ENCODE measurements at regions not wholly inside any gene's neighbourhood (a gene's known extent, or its start where the extent isn't known, plus 50 kb on each side); places are given as distances from the start of the nearest gene placed in this dataset.

DNA sequence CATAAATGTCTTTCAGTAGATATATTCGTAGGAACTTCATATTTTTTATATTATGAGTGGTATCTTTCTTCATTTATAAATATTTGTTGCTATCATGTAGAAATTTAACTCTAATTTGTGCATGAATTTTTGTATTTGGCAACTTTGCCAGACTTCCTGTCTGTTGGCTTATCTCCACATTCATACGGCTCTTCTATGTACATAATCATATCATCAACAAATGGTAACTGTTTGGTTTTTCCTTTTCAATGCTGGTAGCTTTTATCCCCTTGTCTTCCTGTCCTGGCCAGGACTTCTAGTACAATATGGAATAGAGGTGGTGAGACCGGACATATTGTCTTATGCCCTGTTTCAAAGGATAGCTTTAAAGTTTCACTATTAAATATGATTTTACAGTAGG is 132.3 kb upstream of the COL5A1 start:
- Histone ChIP-seq H3K27me3 (no peaks in the 10 kb centered on the region), H3K9me3 (ENCODE audit: low read depth) (no peaks in the 10 kb centered on the region), H3K79me2 (ENCODE audit: low read depth) (no peaks in the 10 kb centered on the region), H3K4me2 (no peak overlapping the region), H3K36me3 (no peaks in the 10 kb centered on the region), H3K4me3 (no peak overlapping the region), H3F3A (ENCODE audit: low read depth) (no peaks in the 10 kb centered on the region), H3K9ac (no peak overlapping the region), H4K20me1 (ENCODE audit: low read depth) (no peaks in the 10 kb centered on the region), H3K27ac (no peak overlapping the region), H3K4me1 (no peaks in the 10 kb centered on the region), H2AFZ (replicated peaks) (no peak overlapping the region)
- H3K27me3 Mint-ChIP-seq (ENCODE audit: insufficient read depth, low read depth), result no peaks in the 10 kb centered on the region
- no peak for DNase-seq (ENCODE audit: low spot score)
- no peak overlapping the region for H3K4me3 Mint-ChIP-seq
- H3K9me3 Mint-ChIP-seq, result peaks cover 6% of the 10 kb centered on the region
- H3K27ac Mint-ChIP-seq, result no peak overlapping the region
- H3K36me3 Mint-ChIP-seq, result no peaks in the 10 kb centered on the region
- TF ChIP-seq, protein P1, sequence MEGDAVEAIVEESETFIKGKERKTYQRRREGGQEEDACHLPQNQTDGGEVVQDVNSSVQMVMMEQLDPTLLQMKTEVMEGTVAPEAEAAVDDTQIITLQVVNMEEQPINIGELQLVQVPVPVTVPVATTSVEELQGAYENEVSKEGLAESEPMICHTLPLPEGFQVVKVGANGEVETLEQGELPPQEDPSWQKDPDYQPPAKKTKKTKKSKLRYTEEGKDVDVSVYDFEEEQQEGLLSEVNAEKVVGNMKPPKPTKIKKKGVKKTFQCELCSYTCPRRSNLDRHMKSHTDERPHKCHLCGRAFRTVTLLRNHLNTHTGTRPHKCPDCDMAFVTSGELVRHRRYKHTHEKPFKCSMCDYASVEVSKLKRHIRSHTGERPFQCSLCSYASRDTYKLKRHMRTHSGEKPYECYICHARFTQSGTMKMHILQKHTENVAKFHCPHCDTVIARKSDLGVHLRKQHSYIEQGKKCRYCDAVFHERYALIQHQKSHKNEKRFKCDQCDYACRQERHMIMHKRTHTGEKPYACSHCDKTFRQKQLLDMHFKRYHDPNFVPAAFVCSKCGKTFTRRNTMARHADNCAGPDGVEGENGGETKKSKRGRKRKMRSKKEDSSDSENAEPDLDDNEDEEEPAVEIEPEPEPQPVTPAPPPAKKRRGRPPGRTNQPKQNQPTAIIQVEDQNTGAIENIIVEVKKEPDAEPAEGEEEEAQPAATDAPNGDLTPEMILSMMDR (IDR thresholded peaks at IDR 0.05), result no peak
- TF ChIP-seq EZH2 (IDR thresholded peaks at IDR 0.05), result no peak
- no peak for TF ChIP-seq EZH2phosphoT487 (IDR thresholded peaks at IDR 0.05)
- no peaks in the 10 kb centered on the region for H3K4me1 Mint-ChIP-seq

DNA sequence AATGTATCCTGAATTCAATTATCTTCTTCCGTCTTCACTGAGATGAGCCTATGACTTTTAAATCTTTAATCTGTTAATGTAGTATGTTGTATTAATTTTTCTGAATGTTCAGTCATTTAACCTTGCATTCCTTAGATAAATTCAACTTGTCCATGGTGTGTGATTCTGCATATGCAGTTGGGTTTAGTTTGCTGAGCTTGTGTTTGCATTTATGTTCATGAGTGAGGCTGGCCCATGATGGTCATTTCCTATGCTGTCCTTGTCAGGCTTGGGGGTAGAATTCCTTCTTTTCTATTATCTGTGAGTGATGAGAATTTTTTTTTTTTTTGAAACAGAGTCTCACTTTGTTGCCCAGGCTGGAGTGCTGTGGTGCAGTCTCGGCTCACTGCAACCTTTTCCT is 131.8 kb upstream of the COL5A1 start:
- Histone ChIP-seq H3K4me2 (no peak overlapping the region), H3F3A (ENCODE audit: low read depth) (no peaks in the 10 kb centered on the region), H4K20me1 (ENCODE audit: low read depth) (no peaks in the 10 kb centered on the region), H3K27ac (no peak overlapping the region), H2AFZ (replicated peaks) (no peak overlapping the region), H3K27me3 (no peaks in the 10 kb centered on the region), H3K36me3 (no peaks in the 10 kb centered on the region), H3K4me1 (no peaks in the 10 kb centered on the region), H3K79me2 (ENCODE audit: low read depth) (no peaks in the 10 kb centered on the region), H3K9ac (no peak overlapping the region), H3K4me3 (no peak overlapping the region), H3K9me3 (ENCODE audit: low read depth) (no peaks in the 10 kb centered on the region)
- DNase-seq (ENCODE audit: low spot score), result no peak
- TF ChIP-seq, protein P1 (IDR thresholded peaks at IDR 0.05), result no peak
- TF ChIP-seq EZH2phosphoT487 (IDR thresholded peaks at IDR 0.05), result no peak
- no peak for TF ChIP-seq EZH2 (IDR thresholded peaks at IDR 0.05)
- Mint-ChIP-seq H3K9me3 (peaks cover 8% of the 10 kb centered on the region), H3K36me3 (no peaks in the 10 kb centered on the region), H3K4me1 (no peaks in the 10 kb centered on the region), H3K27ac (no peak overlapping the region), H3K27me3 (ENCODE audit: insufficient read depth, low read depth) (no peaks in the 10 kb centered on the region), H3K4me3 (no peak overlapping the region)

DNA sequence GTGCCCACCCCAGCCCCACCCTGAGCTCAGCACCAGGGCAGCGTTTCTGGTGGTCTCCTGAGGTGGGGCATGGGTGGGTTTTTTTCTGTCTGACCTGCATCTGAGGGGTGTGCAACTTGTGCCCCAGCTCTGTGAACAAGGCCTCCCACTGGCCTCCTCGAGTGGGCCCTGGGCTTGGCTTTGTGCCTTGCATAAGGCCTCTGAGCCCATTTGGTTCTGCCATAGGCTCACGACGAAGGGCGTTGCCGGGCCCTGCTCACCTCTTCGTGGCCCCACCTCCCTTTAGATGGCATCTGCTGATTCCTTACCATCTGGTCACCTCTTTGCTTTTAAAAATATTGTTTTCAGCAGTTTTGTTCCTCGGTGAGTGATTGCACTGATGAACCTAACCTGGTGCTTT is 127.1 kb upstream of the COL5A1 start:
- no peaks in the 10 kb centered on the region for H3K4me1 Mint-ChIP-seq
- no peak overlapping the region for H3K4me3 ChIP-seq
- no peak overlapping the region for H3K4me3 Mint-ChIP-seq
- H3K27ac ChIP-seq, result no peak overlapping the region
- H2AFZ ChIP-seq (replicated peaks), result no peak overlapping the region
- no peak overlapping the region for H3K27ac Mint-ChIP-seq
- peaks cover 2% of the 10 kb centered on the region for H3K27me3 Mint-ChIP-seq (ENCODE audit: insufficient read depth, low read depth)
- TF ChIP-seq EZH2 (IDR thresholded peaks at IDR 0.05), result no peak
- no peaks in the 10 kb centered on the region for H3K36me3 ChIP-seq
- no peak for DNase-seq (ENCODE audit: low spot score)
- H3K4me1 ChIP-seq, result no peaks in the 10 kb centered on the region
- no peak overlapping the region for H3K9ac ChIP-seq
- no peaks in the 10 kb centered on the region for H3K27me3 ChIP-seq
- no peaks in the 10 kb centered on the region for H4K20me1 ChIP-seq (ENCODE audit: low read depth)
- no peaks in the 10 kb centered on the region for H3K36me3 Mint-ChIP-seq
- no peaks in the 10 kb centered on the region for H3F3A ChIP-seq (ENCODE audit: low read depth)
- H3K79me2 ChIP-seq (ENCODE audit: low read depth), result no peaks in the 10 kb centered on the region
- H3K4me2 ChIP-seq, result no peak overlapping the region
- H3K9me3 Mint-ChIP-seq, result peaks cover 14% of the 10 kb centered on the region
- H3K9me3 ChIP-seq (ENCODE audit: low read depth), result no peaks in the 10 kb centered on the region

DNA sequence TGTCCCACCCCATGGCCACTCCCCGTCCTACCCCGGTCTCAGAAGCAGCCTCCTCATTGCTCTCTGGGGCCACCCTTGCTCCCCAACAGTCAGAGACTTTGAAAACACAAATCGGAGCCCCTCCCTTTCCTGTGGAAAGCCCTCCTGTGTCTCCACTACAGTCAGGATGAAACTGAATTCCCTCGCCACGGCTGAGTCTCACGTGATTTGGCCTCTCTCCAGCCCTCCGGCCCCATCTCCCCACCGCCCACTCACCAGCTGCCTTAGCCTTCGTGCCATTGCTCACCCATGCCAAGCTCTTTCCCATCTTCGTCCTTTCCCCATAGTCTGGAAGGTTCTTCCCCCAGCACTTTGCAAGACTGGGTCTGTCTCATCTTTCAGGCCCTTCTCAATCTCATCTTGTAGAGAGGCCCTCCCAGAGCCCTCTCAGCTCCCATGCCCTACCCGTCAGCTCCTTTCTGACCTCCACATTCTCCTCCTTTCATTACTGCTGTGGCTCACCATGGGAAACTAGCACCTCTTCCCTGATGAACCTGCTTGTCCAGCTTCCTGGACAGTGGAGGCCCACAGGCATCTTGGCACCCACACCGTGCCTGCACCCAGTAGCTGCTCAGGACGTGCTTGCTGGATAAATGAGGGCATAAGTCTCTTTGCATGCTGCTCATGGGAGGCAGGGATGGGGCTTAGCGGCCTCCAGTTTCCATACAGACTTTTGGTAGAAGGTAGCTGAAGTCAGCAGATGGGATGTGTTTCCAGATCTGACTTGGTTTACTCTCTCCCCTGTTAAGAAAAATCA is 126.4 kb upstream of the COL5A1 start:
- H3K27ac ChIP-seq, result no peak overlapping the region
- H4K20me1 ChIP-seq (ENCODE audit: low read depth), result no peaks in the 10 kb centered on the region
- H3K36me3 Mint-ChIP-seq, result no peaks in the 10 kb centered on the region
- no peak overlapping the region for H3K4me3 Mint-ChIP-seq
- TF ChIP-seq, protein P1 (IDR thresholded peaks at IDR 0.05), result no peak
- TF ChIP-seq EZH2 (IDR thresholded peaks at IDR 0.05), result no peak
- no peak for TF ChIP-seq EZH2phosphoT487 (IDR thresholded peaks at IDR 0.05)
- DNase-seq (ENCODE audit: low spot score), result no peak
- H3F3A ChIP-seq (ENCODE audit: low read depth), result no peaks in the 10 kb centered on the region
- peak overlapping the region; percentile 64 for H3K27ac Mint-ChIP-seq
- no peaks in the 10 kb centered on the region for H3K79me2 ChIP-seq (ENCODE audit: low read depth)
- no peaks in the 10 kb centered on the region for H3K4me1 ChIP-seq
- no peaks in the 10 kb centered on the region for H3K36me3 ChIP-seq
- H3K4me3 ChIP-seq, result no peak overlapping the region
- no peaks in the 10 kb centered on the region for H3K27me3 ChIP-seq
- H3K4me2 ChIP-seq, result no peak overlapping the region
- H3K9me3 ChIP-seq (ENCODE audit: low read depth), result no peaks in the 10 kb centered on the region
- no peak overlapping the region for H3K9ac ChIP-seq
- H3K27me3 Mint-ChIP-seq (ENCODE audit: insufficient read depth, low read depth), result peaks cover 2% of the 10 kb centered on the region
- no peak overlapping the region for H2AFZ ChIP-seq (replicated peaks)
- H3K4me1 Mint-ChIP-seq, result no peaks in the 10 kb centered on the region
- H3K9me3 Mint-ChIP-seq, result peaks cover 18% of the 10 kb centered on the region
